NB4 (cell line): ENCODE measurements at regions not wholly inside any gene's neighbourhood (a gene's known extent, or its start where the extent isn't known, plus 50 kb on each side); places are given as distances from the start of the nearest gene placed in this dataset.
"Not testable (repeated sequence)": the region's sequence is repeated elsewhere in the genome, so short reads cannot be mapped to it uniquely, and the experiment has no call there.

Source experiments
- DNase-seq: peaks from one replicate; pipeline ENCODE4 v3.0.0; 2010; ENCODE audit warnings: low read depth
- H3K4me3 ChIP-seq: one replicate; pipeline ENCODE4 v1.5.1; 2011; ENCODE audit warnings: mild to moderate bottlenecking, low read depth, low read length, moderate library complexity
- CTCF ChIP-seq: IDR thresholded peaks from one replicate; pipeline ENCODE4 v1.5.1; 2012; ENCODE audit warnings: low read depth, low read length
- MAX ChIP-seq: IDR thresholded peaks from 2 replicates; pipeline ENCODE4 v1.6.1; 2011; ENCODE audit warnings: low read depth, low read length
- MYC ChIP-seq: IDR thresholded peaks from 2 replicates; pipeline ENCODE4 v1.6.1; 2011; ENCODE audit warnings: low read depth, low read length
- POLR2A ChIP-seq: IDR thresholded peaks from 2 replicates; pipeline ENCODE4 v1.6.1; 2011; ENCODE audit warnings: mild to moderate bottlenecking; ENCODE audit not compliant: insufficient read length; ENCODE audit errors: extremely low read depth

GRCh38 chr1:38652217-38652616 lies 207.4 kb downstream of the RRAGC start:
- TF ChIP-seq POLR2A: no peak
- no peak for TF ChIP-seq MYC
- DNase-seq: no peak
- no peak overlapping the region for H3K4me3 ChIP-seq

GRCh38 chr1:38651669-38652068 lies 207.9 kb downstream of the RRAGC start:
- DNase-seq: no peak
- TF ChIP-seq MYC: no peak
- peak; percentile 39; the same call in 1 of the 2 replicates for TF ChIP-seq MAX
- no peak for TF ChIP-seq CTCF
- TF ChIP-seq POLR2A: no peak
- H3K4me3 ChIP-seq: no peak overlapping the region

GRCh38 chr1:38648417-38648816 lies 211.2 kb downstream of the RRAGC start:
- no peak for DNase-seq
- no peak overlapping the region for H3K4me3 ChIP-seq
- TF ChIP-seq MAX (no peak), POLR2A (no peak), CTCF (no peak), MYC (no peak)

- DNase-seq: not testable (repeated sequence)
Observed at GRCh38 chr1:38647341-38647740, 212.2 kb downstream of the RRAGC start.

GRCh38 chr1:38644092-38644491 lies 215.5 kb downstream of the RRAGC start:
- no peak for DNase-seq
- TF ChIP-seq CTCF (no peak), MAX (no peak), MYC (no peak), POLR2A (no peak)
- no peak overlapping the region for H3K4me3 ChIP-seq

More at GRCh38 chr1:38647341-38647740, 212.2 kb downstream of the RRAGC start:
- H3K4me3 ChIP-seq: not testable (repeated sequence)

GRCh38 chr1:38641661-38642060 lies 217.9 kb downstream of the RRAGC start:
- H3K4me3 ChIP-seq: no peak overlapping the region
- TF ChIP-seq POLR2A (no peak), MAX (no peak), CTCF (no peak), MYC (no peak)
- no peak for DNase-seq

GRCh38 chr1:38640371-38640770 lies 219.2 kb downstream of the RRAGC start:
- no peak overlapping the region for H3K4me3 ChIP-seq
- DNase-seq: no peak
- no peak for TF ChIP-seq POLR2A
- TF ChIP-seq CTCF: no peak
- TF ChIP-seq MAX: no peak
- TF ChIP-seq MYC: no peak
